ENCODE measurements at regions not wholly inside any gene's neighbourhood (a gene's known extent, or its start where the extent isn't known, plus 50 kb on each side); places are given as distances from the start of the nearest gene placed in this dataset.

GRCh38 chr5:165400086-165400485 is 1894.7 kb downstream of the MAT2B start:
- TF ChIP-seq CTCF (IDR thresholded peaks at IDR 0.05) (no peak), POLR2A (IDR thresholded peaks at IDR 0.05) (no peak)
